ENCODE measurements at regions not wholly inside any gene's neighbourhood (a gene's known extent, or its start where the extent isn't known, plus 50 kb on each side); places are given as distances from the start of the nearest gene placed in this dataset.

DNA sequence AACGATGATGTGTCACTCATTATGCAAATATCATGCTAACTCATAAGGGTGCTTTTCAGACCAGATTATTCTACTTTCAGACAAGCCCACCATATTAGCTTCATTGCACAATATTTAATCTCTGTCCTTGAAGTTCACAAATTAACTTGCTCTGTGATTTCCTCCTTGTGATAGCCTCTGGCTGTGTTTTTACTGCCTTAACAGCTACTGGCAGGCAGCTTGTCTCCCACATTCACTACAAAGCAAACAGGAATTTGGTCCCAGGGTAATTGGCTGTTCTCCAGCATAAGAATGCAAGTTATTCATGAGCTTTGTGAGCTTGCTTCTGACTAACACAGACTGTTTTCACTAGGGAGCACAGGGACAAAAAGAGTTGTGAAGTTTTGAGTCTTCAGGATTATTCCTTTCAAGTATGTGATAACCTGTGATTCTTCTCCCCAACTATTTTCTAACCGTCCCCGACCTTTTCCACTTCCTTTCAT, 87.9 kb upstream of the HMCN1 start:
- no peak for DNase-seq (ENCODE audit: extremely low read depth in 1 of 2, low read depth in 1 of 2)

DNA sequence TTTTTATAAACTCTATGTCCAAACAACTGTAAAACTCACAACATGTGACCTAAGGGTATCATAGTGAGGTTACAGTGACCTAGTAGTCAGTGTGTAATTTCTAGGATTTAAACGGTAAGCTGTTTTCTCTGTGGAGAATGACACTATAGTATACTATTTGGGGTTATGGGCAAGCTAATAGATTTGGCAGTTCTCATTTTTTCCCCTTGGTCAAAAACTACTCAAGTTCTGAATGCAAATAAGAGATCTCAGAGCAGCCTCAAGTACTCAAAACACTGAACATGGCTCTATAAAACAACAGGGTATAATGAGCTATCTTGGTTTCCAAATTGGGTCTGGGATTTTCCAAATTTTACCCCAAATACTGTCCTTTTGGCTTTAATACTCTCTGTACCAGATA, 88.5 kb upstream of the HMCN1 start:
- DNase-seq (ENCODE audit: extremely low read depth in 1 of 2, low read depth in 1 of 2): no peak

DNA sequence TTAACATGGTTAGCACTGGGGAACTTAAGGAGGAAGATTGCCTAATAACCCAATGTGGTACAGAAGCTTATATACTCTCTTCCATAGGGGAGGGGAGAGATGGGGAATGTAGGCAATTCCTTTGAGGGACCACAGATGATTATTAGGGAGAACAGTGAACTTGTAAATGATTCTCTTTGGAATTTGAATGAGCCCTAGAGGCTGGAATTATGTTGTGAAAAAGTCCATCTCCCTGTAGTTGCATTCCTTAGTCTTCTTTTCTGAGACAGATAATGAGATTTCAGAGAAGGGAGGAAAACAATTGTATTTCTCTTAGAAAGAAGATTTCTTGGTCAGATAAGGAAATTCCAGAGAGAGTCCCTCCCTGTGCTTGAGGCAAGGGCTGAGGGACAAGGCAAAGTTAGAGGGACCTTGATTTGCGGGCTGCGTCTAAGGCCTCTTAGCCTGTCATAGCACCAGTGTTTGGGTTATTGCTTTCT, 89.0 kb upstream of the HMCN1 start:
- DNase-seq (ENCODE audit: extremely low read depth in 1 of 2, low read depth in 1 of 2): no peak

DNA sequence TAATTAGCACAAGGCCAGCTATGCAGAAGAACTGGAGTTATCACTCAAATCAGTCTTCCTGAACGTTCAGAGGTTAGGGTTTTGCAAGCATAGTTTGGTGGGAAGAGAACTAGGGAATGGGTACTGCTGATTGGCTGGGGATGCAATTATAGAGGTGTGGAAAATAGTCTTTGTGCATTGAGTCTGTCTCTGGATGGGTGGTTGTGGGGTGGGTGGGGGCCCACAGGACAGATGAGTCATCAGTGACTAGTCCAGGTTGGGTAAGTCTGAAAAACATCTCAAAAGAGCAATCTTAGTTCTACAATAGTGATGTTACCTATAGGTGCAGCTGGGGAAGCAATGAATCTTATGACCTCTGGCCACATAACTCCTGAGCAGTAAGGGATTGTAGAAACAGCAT, 89.7 kb upstream of the HMCN1 start:
- DNase-seq (ENCODE audit: extremely low read depth in 1 of 2, low read depth in 1 of 2): no peak

DNA sequence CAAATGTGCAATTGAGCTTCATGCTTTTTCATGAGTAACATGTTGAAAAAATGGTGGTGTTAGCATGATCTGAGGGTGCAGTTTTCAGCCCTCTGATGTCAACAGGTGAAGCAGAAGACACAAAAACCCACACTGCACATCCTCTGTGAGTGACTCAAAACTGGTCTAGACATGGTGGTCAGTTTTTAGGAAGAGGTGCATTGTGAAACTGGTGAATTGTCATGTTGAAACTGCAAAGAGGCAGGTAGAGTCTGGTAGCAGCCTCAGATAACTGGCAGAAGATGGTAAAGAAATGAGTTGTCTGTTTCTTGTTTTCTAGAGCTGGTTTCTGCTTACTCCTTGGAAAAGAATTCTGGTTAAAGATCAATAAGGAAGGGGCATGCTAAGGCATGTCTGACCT, 97.3 kb upstream of the HMCN1 start:
- no peak for DNase-seq (ENCODE audit: extremely low read depth in 1 of 2, low read depth in 1 of 2)

DNA sequence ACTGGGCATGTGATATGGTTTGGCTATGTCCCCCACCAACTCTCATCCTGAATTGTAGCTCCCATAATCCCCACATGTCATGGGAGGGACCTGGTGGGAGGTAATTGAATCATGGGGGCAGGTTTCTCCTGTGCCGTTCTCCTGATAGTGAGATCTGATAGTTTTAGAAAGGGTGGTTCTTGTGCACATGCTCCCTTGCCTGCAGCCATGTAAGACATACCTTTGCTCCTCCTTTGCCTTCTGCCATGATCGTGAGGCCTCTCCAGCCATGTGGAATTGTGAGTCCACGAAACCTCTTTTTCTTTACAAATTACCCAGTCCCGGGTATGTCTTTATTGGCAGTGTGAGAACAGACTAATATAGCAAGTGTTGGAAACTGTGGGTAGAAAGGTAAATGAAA, 99.5 kb upstream of the HMCN1 start:
- DNase-seq (ENCODE audit: extremely low read depth in 1 of 2, low read depth in 1 of 2): no peak

DNA sequence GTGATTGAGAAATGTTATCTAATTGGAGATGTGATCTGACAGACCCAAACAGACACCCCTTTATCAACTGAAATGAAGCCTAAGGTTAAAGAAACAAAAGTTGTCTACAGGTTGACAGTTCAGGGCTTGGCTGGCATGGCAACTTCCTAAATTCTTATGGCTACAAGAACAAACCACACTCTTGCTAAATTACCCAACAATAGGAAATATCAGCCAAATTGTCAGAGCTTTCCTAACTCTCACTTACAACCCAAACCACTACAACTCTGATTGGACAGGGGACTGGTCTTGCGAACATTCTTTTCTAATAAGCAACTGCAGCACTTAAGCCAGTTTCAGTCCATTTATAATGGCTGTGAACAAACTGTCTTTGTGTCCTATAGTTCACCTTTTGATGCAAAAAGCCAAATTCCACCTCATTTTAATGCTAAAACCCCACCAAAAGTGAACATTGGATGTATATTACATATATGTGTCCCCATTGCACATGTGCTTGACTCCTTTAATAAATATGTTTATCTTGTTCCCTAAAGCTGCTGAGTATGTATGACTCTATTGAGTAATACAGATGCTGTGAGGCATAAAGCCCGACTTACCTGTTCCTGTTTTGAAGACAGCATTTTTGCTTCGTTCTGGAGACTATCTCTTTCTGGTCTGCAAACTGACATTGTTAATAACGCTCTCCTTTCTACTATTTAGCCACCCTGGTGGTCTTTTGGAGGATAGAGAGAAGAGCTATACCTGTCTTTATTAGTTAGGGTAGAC, 101.3 kb upstream of the HMCN1 start:
- no peak for DNase-seq (ENCODE audit: extremely low read depth in 1 of 2, low read depth in 1 of 2)

DNA sequence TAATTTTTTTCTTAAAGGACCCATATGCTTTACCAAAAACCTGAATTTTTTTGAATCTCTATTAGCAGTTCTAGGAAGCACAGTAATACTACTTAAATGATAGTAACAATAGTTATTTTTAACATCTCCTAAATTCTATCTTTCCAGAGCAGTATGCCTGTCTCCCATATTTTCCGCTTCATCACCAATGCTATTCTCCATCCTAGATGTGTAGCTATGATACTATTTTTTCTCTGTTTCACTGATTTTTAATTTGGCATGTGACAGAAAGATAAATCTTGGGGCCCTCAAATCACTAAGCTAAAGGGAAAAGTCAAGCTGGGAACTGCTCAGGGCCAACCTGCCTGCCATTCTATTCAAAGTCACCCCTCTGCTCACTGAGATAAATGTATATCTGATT, 102.3 kb upstream of the HMCN1 start:
- no peak for DNase-seq (ENCODE audit: extremely low read depth in 1 of 2, low read depth in 1 of 2)

DNA sequence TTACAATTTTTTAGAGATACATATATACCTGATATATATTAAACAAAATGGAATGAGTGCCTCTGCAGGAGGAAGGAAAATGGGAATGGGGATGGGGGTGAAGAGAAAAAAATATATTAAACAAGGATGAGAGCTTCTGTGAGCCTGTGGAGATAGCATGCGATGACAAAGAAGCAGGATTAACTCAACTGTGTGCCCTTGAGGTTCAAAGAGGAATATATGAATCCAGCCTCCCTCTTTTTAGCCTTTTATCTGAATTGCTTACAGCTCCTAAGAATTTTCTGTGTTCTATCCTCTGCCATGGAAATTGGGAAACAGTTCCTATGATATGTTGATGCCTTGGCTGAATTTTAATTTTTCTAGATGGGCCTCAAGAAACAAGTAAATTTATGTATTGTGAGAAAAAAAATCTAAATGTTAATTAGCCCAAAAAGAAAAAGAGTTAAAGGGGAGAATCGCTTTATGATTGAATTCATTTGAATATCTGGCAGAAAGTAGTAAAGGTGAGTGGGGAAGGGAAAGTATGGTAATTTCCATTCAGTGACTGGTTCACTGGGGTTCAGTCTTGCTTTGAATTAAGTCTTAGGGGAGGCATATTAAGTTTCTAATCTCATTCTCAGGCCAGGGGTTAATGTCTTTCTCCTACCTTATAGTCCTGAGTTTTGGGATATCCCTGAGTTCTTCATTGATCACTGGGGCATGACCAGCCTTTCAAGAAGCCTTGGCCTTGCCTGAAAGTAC, 106.3 kb upstream of the HMCN1 start:
- DNase-seq (ENCODE audit: extremely low read depth in 1 of 2, low read depth in 1 of 2): no peak

DNA sequence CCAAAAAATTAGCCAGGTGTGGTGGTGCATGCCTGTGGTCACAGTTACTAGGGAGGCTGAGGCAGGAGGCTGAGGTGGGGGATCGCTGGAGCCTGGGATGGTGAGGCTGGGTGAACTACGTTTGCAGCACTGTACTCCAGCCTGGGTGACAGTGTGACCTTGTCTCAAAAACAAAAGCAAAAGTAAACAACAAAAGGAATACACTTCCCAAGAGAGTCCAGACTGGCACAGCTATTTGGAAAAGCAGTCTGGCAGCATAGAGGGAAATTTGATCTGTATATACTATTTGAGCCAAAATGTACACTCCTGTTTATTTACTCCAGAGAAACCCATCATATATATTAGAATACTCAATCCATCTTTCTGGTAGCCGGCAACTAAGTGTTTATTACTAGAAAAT, 107.0 kb upstream of the HMCN1 start:
- DNase-seq (ENCODE audit: extremely low read depth in 1 of 2, low read depth in 1 of 2): no peak

DNA sequence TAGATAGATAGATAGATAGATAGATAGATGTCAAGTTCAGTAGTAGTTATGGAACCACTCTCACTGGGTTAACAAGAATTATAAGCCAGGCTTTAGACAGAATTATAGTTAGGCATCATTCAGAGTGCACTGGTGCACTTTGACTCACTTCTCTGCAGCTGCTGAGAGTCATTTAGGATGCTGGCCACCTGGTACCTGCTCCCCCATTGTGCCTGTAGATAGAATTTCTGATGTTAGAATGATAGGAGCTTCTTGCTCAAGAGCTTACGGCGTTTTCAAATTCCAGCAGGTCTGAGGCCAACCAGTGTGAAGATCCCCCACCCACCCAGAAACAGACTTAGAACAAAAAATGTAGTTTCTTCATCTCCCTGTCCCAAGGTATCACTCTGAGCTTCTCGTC, 107.8 kb upstream of the HMCN1 start:
- no peak for DNase-seq (ENCODE audit: extremely low read depth in 1 of 2, low read depth in 1 of 2)

DNA sequence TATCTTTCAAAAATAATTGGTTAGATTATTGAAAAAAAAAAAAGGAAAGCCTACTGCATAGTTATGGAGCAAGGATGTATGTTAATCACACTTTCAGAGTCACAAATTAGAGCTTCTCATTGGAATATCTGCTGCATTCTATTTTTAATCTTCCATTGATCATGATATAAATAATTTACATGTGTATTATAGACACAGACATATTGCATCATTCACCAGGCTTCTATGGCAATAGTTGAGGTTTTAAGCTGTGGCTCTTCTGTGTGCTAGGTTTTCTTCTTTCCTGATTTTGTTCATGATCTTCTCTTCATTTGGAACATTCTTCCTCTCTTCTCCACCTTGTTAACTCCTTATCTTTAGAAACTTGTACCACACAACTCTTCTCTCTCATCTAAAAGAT, 123.2 kb upstream of the HMCN1 start:
- no peak for DNase-seq (ENCODE audit: extremely low read depth in 1 of 2, low read depth in 1 of 2)

DNA sequence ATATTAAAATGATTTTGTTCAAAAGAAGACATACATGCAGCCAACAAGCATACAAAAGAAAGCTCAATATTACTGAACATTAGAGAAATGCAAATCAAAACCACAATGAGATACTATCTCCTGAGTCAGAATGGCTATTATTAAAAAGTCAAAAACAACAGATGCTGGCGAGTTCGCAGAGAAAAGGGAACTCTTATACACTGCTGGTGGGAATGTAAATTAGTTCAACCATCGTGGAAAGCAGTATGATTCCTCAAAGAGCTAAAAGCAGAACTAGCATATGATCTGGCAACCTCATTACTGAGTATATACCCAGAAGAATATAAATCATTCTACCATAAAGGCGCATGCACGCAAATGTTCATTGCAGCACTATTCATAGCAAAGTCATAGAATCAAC, 126.0 kb upstream of the HMCN1 start:
- DNase-seq (ENCODE audit: extremely low read depth in 1 of 2, low read depth in 1 of 2): no peak

DNA sequence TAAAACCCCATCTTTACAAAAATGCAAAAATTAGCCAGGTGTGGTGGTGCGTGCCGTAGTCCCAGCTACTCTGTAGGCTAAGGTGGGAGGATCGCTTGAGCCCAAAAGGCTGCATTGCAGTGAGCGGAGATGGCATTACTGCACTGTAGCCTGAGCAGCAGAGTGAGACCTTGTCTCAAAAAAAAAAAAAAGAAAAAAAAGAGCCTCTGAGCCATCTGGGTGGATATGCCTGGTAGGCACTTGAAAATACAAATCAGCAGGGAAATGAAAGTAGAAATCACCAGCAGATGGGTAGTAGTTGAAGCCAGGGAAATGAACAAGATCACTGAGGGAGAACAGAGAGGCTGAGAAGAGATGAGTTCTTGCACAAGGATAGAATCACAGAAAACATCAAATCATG, 131.0 kb upstream of the HMCN1 start:
- DNase-seq (ENCODE audit: extremely low read depth in 1 of 2, low read depth in 1 of 2): no peak

DNA sequence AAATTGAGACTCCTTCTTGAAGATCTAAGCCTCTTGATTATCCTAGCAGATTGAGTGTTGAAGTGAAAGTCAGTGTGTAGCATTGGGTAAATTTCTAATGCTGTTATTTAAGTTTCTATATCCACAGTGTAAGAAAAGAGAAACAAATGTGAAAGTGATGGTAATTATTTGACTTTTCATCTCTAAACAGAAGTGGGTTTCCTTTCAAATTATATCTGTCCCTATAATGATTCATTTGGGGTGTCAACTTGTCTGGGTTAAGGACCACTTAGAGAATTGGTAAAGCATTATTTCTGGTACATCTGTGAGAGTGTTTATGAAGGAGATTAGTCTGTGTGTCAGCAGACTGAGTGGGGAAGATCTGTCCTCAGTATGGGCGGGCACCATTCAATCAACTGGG, 133.0 kb upstream of the HMCN1 start:
- DNase-seq (ENCODE audit: extremely low read depth in 1 of 2, low read depth in 1 of 2): no peak

DNA sequence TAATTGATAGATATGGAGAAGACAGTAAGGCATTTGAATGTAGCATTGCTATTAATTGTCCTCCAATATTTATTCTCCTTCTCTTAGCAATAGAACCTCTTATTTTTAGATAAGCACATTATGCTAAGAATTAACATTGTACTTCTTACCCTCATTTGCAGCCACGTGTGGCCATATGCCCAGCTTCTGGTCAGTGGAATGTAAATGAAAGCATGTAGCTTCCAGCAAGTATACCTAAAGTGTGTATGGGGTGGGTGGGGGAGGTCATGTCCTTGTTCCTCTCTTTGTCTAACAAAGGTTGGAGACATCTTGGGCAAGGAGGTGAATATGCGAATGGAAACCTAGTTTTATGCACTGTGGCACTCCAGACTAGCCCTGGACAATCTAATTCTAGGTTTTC, 133.6 kb upstream of the HMCN1 start:
- no peak for DNase-seq (ENCODE audit: extremely low read depth in 1 of 2, low read depth in 1 of 2)

DNA sequence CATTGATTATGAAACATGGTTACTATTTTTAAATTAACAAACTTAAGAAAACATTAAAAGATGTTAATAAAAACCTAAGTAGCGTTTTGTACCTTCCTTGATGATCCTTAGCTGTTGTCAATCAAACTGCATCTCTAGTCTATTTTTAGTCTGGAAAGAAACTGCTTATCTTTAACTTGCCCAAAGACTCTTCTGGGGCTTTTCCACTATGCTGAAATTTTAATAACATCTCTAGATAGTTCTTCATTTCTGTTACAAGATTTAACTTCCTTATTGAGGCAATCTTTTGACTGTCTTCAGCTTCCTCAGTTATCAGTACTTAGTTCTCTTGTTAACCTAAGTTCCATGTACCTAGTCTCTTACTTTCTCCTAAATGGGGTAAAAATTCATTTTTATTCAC, 135.9 kb upstream of the HMCN1 start:
- no peak for DNase-seq (ENCODE audit: extremely low read depth in 1 of 2, low read depth in 1 of 2)

DNA sequence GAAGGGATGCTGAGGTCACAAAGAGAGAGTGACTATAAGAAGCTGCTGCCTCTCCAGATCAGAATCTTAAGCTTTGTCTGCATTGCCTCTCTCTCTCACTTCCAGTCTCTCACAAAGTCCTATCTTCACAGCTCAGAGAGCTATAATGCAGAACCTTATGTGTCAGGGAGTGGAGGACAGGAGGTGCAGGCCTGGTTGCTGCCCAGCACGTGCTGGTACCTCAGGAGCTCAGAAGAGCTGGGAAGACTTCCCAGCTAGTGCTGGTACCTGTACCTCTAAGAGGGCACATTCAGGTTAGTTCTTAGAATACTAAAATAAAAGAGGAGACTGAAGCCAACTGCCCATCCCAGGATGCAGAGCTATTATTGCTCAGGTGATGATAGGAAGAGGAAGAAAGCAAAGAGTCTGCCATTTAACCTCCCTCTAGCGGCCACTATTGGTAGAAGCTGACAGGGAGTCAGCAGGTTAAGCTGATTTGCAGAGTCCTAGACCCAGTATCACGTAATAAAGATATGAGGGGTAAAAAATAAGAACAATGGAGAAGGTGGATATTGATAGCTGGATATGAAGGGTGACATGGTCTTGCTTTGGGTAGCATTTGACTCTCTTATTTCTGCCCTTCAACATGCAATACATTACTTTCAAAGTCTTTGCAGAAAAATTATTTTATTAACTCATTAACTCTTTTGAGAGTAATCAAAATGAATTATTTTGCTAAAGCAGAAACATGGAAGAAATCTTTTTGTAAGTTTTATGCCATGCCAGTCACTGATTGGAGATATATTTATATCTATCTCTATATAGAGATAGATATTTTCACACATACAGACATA, 138.1 kb upstream of the HMCN1 start:
- peak; percentile 1 to 30 for DNase-seq (ENCODE audit: extremely low read depth in 1 of 2, low read depth in 1 of 2)

DNA sequence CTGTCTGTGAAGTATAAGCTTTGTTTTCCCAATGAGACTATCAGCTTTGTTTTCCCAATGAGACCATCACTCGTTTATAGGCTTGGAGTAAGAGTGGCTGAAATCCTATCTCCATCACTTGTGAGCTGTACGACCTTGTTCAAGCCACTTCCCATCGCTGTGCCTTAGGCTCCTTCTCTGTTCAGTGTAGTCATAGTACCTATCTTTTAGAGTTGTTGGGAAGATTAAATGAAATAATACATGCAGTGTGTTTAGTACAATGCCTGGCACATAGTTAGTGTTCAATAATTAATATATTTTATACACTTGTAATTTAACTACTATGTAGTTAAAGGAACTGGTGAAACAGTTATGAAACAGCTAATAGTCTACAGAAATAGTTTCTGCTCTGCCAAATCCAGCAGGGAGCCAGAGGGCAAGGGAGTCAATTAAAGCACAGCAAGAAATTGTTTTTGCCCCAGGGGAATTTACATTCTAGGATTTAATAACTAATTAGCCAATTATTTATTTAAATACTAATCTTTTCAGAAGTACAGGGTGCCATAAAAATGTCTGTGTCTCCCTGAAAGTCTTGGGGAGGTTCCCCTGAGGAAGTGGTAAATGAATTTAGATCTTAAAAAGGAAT, 139.3 kb upstream of the HMCN1 start:
- DNase-seq (ENCODE audit: extremely low read depth in 1 of 2, low read depth in 1 of 2): no peak

DNA sequence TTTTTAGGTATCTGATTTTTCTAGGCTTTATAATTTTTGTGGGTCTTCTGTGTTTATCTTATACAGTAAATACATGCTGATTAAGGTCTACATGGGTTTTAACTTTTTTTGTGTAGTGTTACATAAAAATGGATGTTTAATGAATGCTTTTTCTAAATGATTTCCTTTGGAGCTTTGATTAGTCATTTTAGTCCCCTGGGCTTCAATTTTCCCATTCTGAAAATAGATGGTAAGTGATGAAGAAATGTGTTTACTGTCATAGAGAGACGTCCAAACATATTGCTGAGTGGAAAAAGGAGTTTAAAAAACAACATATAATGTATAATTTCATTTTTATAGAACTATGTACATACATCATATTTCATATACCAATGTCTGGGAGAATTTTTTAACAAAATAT, 140.9 kb upstream of the HMCN1 start:
- no peak for DNase-seq (ENCODE audit: extremely low read depth in 1 of 2, low read depth in 1 of 2)

DNA sequence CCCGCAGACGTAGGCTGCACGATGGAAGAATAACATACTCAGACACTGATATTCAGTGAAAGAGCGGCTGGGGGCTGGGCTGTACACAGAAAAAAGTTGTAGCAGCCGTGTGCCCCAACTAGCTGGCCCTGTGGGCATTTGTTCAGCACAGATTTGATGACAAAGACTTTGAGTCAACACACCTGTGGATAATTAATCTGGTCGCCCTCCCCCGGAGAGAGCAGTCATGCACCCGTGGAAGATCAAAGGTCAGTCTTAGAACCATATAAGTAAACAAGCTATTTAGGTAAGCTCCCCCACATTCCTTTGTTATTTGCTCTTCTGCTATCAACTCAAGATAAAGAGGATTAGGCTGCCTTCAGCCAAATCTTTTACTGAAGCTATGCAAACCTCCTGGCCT, 148.4 kb upstream of the HMCN1 start:
- DNase-seq (ENCODE audit: extremely low read depth in 1 of 2, low read depth in 1 of 2): no peak

Data from activated CD8-positive, alpha-beta memory T cell treated with anti-CD3 and anti-CD28 coated beads for 1 hour (primary cell).